G401.6 (cell line): ENCODE measurements at regions not wholly inside any gene's neighbourhood (a gene's known extent, or its start where the extent isn't known, plus 50 kb on each side); places are given as distances from the start of the nearest gene placed in this dataset.

Source experiments
- FAIRE-seq: peaks from 2 replicates; lab custom pipeline; 2012; peaks lifted over from hg19 to GRCh38; lab: Jason Lieb, UNC

DNA sequence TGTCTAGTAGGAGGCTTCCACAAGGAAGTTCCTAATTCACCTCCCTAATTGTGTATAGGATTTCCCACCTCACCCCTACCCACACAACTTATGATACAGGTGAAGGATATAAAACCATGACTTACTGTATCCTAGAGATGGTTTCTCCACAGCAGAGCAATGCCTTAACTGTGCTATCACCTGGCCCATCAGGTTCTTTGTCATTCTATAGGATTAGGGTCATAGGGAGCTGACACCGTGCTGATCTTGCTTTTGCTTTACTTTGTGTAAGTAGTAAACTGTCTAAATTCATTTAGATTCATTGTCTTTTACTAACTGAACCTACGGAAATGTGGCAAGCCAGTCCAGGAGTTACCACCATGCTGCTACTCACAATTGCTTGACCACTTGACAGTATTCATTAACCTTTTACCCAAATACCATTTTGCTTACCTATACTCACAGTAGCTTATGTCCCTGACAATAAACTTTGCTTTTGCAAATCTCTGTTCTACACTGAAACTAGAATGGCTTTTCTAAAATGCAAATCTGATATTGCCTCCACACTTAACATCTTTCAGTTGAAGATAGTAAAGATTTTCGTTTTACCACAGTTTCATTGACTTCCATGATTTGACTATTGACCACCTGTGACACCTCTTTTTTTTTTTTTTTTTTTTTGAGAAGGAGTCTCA lies 147.6 kb downstream of the IFI44 start:
- no peak for FAIRE-seq

DNA sequence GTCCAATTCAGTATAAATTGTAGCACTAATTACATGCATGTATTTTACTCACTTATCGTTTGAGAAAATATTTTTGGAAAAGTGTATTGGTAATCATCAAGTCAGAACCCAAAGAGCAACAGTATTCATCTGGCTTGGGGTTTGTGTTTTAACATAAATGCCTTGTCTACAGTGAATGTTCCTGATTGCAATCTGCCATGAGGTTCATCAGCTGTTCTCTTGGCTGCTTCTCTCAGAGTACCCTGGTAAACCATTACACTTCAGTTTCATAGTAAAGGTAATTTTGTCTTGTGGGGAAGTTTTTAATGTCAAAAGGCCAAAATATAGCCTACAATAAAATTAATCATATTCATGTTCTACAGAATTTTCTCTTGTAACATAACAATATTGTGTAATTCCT lies 150.3 kb downstream of the IFI44 start:
- no peak for FAIRE-seq

DNA sequence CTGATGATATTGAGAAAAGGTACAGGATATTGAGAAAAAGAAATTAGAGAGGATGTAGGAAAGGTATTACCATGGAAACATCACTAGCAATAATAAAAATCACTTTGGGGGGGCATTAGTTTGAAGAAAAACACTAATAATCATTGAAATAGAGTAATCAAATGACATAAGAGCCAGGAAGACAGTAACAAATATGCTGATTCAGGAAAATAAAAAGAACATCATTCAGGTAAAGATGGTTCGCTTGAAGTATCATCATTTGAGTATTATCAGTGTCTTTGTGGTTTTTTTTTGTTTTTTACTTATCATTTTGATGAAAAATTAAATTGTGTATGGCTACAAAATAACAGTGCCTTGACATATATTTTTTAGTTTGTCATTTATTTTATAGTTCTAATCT lies 164.5 kb downstream of the IFI44 start:
- FAIRE-seq, result no peak

DNA sequence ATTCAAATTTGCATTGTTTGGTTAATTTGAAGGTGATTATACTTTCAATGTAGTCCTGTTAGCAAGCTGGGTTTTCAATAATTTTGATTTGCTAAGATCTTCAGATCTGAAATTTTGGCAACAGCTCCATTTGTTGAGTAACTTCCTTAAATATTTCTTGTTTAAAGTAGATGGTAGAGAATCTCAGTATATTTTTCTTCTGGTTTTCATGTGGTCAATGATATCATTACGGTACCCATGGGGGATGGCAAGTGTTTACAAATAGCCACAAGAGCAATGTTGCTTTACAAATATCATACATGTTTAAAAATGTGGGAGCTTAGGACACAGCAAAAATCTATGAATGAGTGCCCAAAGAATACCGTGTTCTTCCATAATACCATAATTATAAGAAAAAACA lies 175.9 kb downstream of the IFI44 start:
- no peak for FAIRE-seq

DNA sequence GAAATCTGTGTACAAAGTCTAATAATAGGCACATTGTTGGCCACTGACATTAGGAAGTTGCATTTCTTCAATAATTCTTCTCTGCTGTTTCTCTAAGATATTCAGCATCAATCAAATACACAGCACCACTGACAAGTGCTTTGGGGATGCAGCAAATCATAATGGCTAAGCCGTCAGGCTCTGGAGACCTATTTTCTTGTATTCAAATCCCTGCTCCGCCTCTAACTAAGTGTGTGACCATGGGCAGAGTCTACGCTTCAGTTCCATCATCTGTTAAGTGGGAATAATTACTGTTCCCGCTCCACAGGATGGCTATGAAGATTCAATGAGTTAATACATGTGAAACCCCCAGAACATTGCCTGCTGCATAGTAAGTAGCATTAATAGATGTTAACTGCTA lies 176.9 kb downstream of the ADGRL4 start:
- no peak for FAIRE-seq

DNA sequence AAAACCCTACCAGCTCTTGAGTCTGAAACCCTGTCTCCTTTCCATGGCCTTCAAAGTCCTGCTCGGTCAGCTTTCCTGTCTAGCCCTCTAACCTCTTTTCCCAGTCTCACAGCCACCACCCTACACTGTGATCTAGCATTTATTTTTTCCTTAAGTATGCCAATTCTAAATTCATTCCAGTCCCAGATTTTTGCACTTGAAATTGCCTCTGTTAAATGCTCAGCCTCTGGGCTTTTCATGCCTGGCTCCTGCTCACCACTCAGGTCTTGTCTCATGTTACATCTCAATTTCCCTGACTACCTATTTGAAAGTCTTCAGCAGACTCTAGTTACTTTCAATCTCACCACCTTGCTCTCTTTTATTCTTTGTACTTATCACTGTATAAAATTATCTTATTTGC lies 176.2 kb downstream of the ADGRL4 start:
- no peak for FAIRE-seq

DNA sequence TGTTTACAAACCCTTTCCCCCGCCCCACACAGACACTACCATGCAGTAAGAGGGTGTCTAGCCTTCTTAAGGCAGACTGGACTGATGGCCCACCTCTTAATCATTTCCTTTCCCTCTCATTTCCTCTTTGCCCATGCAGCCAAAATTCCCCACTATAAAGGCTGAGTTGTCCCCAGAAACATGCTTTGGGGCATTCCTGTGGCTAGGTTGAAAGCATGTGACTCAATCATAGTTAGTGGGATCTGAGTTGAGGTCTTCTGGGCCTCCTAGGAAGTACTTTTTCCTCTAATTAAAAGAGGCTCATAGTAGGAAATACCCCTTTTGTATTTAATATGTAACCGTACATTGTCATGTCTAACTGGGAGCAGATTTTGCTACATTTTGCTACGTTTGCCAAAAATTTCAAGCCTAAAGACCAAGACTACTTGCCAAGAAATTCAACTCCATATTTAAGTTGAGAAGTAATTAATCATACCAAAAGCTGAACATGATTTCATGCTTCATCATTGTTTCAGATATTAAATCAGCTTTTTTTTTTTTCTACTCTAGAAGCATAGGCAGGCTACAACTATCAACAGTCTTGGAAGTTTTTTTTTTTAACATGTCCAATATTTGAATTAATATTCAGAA lies 174.7 kb downstream of the ADGRL4 start:
- no peak for FAIRE-seq

DNA sequence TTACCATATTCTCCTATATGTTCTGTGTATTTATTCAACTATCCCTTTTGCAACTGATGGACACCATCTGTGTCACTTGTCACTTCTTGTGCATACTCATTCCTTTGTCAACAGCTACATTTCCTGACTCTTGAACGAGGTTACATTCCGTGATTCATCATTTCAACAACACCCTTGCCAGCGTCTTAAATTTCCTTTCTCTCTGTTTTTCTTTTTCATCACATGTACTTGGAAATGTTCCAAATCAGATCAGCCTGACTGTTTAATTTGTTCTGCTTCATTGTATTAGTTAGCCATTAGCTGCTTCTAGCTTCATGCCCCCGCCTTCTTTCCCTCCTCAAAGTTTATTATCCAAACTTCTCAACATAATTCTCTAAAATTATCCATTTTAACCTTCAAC lies 173.0 kb downstream of the ADGRL4 start:
- no peak for FAIRE-seq

DNA sequence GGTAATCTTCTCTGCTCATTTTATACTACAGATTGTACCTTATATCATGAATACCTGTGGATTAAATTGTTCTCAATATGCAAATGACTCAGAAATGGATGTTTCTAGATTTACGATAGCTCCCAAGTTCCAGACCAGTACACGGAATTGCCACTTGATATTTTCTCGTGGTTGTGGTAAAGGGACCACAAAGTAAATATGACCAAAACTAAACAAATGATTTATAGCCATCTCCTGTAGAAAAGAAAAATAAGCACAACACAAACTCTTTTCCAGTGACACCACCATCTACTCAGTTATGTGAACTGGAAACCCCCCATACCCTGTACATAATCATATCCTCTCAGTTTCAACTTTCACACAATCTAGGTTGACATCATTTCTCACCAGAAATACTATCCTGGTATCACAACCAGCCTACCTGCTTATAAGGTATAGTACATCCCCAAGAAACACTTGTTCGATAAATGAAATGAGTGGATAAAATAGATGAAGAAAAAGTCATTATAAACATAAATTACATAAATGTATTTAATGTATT lies 172.3 kb downstream of the ADGRL4 start:
- no peak for FAIRE-seq

DNA sequence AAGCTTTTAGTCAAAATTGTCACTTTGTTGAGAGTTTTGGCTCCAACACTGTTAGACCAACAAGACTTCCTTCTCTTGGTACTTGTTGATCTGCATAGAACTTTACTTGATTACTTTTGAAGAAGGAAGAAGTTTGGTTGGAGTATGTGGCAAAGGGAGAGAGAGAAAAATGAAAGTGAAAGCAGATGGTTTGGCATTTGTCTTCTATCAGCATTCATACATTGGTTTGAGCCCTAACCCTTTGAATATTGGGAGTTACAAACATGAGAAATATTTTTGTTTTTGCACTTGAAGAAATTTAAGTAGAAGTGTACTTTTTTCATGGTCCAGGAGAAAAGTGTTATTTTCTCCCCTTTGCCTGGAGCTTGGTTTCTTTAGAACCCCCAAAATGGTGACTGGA lies 169.8 kb downstream of the ADGRL4 start:
- FAIRE-seq, result no peak

DNA sequence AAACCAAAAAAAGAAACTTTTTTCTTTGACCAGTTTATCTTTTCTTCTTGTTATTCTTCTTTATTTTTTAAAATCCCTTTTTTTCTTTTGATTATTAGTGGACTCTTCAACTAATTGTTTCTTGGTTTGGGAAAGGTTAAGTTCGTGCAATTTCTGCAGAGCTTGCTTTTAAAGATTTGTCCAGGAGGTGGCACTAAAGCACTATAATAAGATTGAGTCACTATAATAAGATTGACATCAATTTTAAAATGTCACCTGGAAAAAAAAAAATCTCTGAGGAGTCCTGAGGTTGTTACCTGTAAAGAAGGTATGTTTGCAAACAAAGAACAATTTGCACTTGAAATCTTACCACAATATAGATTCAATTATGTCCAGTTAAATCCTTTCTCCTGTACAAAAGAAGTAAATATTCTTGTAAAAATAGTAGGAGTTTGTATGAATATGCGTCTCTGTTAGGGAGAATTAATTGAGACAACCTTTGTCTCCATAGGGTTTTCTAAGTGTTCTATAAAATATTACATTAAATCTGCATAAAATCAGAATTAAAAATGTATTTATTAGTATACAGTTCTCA lies 166.7 kb downstream of the ADGRL4 start:
- FAIRE-seq, result peak; percentile 94
